Kidney epithelial cell (primary cell): ENCODE measurements at regions not wholly inside any gene's neighbourhood (a gene's known extent, or its start where the extent isn't known, plus 50 kb on each side); places are given as distances from the start of the nearest gene placed in this dataset.

ENCODE experiments used
- DNase-seq: peaks from one replicate; pipeline ENCODE4 v3.0.0-alpha.2; 2010; ENCODE audit warnings: low read depth
- H3K27me3 ChIP-seq: 2 replicates; pipeline ENCODE4 v1.6.0; 2011; ENCODE audit warnings: low read length; ENCODE audit not compliant: control insufficient read depth, insufficient read depth
- H3K36me3 ChIP-seq: 2 replicates; pipeline ENCODE4 v1.5.1; 2011; ENCODE audit warnings: low read length; ENCODE audit not compliant: control insufficient read depth, insufficient read depth
- H3K4me3 ChIP-seq: 2 replicates; pipeline ENCODE4 v1.5.1; 2011; ENCODE audit warnings: low read depth, mild to moderate bottlenecking, control low read depth, low read length
- TF ChIP-seq, protein P1 (sequence below): IDR thresholded peaks from 2 replicates; pipeline ENCODE4 v1.5.1; 2011; ENCODE audit warnings: mild to moderate bottlenecking, moderate library complexity, low read length, control low read depth, inconsistent platforms; ENCODE audit not compliant: insufficient read depth, poor library complexity, severe bottlenecking

DNA sequence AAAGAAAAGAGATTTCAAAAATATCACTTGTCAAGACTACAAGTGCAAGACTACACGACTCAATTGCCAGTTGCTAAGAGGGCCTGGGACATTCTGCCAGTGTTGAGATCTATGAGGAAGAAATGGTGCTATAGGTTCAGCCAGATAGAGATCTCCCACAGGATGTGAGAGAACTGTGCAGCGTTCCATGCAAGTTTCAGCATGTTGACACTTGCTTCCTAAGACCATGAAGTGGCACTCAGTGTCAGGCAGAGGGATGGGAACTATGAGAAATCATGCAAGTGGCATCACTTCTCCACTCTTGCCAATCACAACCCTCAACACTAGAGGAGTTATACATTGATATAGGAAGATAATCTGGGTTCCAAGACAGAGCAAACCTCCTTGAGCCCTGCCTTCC lies 210.3 kb downstream of the CHRM2 start:
- DNase-seq, result no peak
- no peaks in the 10 kb centered on the region for H3K36me3 ChIP-seq
- no peaks in the 10 kb centered on the region for H3K27me3 ChIP-seq
- TF ChIP-seq, protein P1, sequence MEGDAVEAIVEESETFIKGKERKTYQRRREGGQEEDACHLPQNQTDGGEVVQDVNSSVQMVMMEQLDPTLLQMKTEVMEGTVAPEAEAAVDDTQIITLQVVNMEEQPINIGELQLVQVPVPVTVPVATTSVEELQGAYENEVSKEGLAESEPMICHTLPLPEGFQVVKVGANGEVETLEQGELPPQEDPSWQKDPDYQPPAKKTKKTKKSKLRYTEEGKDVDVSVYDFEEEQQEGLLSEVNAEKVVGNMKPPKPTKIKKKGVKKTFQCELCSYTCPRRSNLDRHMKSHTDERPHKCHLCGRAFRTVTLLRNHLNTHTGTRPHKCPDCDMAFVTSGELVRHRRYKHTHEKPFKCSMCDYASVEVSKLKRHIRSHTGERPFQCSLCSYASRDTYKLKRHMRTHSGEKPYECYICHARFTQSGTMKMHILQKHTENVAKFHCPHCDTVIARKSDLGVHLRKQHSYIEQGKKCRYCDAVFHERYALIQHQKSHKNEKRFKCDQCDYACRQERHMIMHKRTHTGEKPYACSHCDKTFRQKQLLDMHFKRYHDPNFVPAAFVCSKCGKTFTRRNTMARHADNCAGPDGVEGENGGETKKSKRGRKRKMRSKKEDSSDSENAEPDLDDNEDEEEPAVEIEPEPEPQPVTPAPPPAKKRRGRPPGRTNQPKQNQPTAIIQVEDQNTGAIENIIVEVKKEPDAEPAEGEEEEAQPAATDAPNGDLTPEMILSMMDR, result no peak
- H3K4me3 ChIP-seq, result no peak overlapping the region

DNA sequence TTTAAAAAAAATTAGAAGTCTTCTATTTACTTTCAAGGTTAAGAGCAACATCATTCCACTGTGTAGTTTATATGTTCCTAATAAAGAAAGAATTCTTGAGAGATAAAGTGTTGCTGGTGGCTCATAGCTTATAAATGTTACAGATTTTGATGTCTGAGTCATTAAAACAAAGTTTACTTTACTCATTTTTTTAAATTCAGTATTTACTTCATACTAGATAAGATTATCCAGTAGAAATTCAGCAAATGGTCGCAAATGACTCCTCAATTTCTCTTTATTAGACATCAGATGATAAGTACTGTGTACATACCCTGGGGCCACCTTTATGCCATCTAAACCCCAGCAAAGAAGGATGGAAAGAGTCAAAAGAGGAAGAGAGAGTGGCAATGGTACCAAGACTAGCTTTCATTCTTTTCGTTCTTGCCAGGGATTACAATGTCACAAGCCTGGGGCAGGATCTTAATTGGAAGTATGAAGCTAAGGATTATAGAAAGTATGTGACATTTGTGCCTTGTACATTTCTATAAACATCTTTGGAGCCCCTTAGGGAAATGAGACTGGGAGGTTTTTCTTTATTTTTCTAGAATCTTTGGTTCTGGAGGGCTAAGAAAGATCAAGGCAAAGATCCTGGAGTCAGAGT lies 206.1 kb downstream of the CHRM2 start:
- Histone ChIP-seq H3K4me3 (no peak overlapping the region), H3K27me3 (no peaks in the 10 kb centered on the region), H3K36me3 (no peaks in the 10 kb centered on the region)
- TF ChIP-seq, protein P1, result no peak
- DNase-seq, result no peak

DNA sequence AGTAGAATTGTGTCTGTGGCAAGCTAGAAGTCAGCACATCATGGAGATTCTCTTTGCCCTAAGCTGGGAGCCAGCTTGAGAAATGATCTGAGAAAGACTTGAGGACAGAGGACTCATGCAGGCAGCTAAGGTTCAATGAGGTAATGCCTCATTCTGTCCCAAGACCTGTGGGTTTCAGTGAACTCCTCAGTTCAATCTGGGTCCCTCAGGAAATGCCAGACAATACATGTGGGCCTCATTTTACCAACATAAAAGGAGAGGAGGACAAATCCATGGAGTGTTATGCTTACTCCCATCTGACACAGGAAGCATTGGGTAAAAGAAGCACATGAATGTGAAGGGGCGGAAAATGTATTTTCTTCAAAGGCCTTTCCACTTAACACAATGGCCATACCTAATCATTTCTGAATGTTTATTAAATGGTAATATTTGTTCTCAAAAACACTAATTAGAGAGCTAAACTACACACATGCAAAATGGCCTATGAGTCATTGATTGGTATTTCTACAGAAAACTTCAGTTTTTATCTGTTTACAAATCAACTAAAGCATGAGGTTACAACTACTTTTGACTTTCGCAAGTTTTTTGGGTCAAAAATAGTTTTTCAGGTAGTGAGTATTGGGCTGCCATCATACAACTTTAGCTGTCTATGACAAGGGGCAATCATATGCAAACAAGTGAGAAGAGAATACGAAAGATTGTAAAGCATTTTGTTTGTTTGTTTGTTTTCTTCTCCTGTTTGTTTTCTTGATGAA lies 205.3 kb downstream of the CHRM2 start:
- TF ChIP-seq, protein P1, result no peak
- no peaks in the 10 kb centered on the region for H3K36me3 ChIP-seq
- H3K4me3 ChIP-seq, result no peak overlapping the region
- no peak for DNase-seq
- H3K27me3 ChIP-seq, result no peaks in the 10 kb centered on the region
